ENCODE measurements at regions not wholly inside any gene's neighbourhood (a gene's known extent, or its start where the extent isn't known, plus 50 kb on each side); places are given as distances from the start of the nearest gene placed in this dataset.

- Histone ChIP-seq H3K36me3 (ENCODE audit: control insufficient read depth, insufficient read depth, low read length) (no peaks in the 10 kb centered on the region), H3K27me3 (replicated peaks; ENCODE audit: control insufficient read depth, insufficient read depth, low read length) (no peaks in the 10 kb centered on the region), H3K4me3 (replicated peaks; ENCODE audit: low read depth, low read length) (no peak overlapping the region)
- no peak for TF ChIP-seq CTCF (IDR thresholded peaks at IDR 0.05; ENCODE audit: insufficient read depth, low read length, poor library complexity, severe bottlenecking)
- DNase-seq (ENCODE audit: extremely low read depth, insufficient read length), result no peak
These were observed 199.2 kb downstream of the TLR4 start for GRCh38 chr9:117903453-117903852.

- Histone ChIP-seq H3K4me3 (replicated peaks; ENCODE audit: low read depth, low read length) (no peak overlapping the region), H3K36me3 (ENCODE audit: control insufficient read depth, insufficient read depth, low read length) (no peaks in the 10 kb centered on the region), H3K27me3 (replicated peaks; ENCODE audit: control insufficient read depth, insufficient read depth, low read length) (no peaks in the 10 kb centered on the region)
- DNase-seq (ENCODE audit: extremely low read depth, insufficient read length), result no peak
- TF ChIP-seq CTCF (IDR thresholded peaks at IDR 0.05; ENCODE audit: insufficient read depth, low read length, poor library complexity, severe bottlenecking), result no peak
These were observed 202.6 kb downstream of the TLR4 start for GRCh38 chr9:117906763-117907162.

GRCh38 chr9:117907420-117907819 lies 203.2 kb downstream of the TLR4 start:
- TF ChIP-seq CTCF (IDR thresholded peaks at IDR 0.05; ENCODE audit: insufficient read depth, low read length, poor library complexity, severe bottlenecking), result no peak
- no peak for DNase-seq (ENCODE audit: extremely low read depth, insufficient read length)
- H3K36me3 ChIP-seq (ENCODE audit: control insufficient read depth, insufficient read depth, low read length), result no peaks in the 10 kb centered on the region
- H3K27me3 ChIP-seq (replicated peaks; ENCODE audit: control insufficient read depth, insufficient read depth, low read length), result no peaks in the 10 kb centered on the region
- H3K4me3 ChIP-seq (replicated peaks; ENCODE audit: low read depth, low read length), result no peak overlapping the region

- Histone ChIP-seq H3K4me3 (replicated peaks; ENCODE audit: low read depth, low read length) (no peak overlapping the region), H3K27me3 (replicated peaks; ENCODE audit: control insufficient read depth, insufficient read depth, low read length) (no peaks in the 10 kb centered on the region), H3K36me3 (ENCODE audit: control insufficient read depth, insufficient read depth, low read length) (no peaks in the 10 kb centered on the region)
- DNase-seq (ENCODE audit: extremely low read depth, insufficient read length), result no peak
- no peak for TF ChIP-seq CTCF (IDR thresholded peaks at IDR 0.05; ENCODE audit: insufficient read depth, low read length, poor library complexity, severe bottlenecking)
These were observed 212.1 kb downstream of the TLR4 start for GRCh38 chr9:117916291-117916690.

- TF ChIP-seq CTCF (IDR thresholded peaks at IDR 0.05; ENCODE audit: insufficient read depth, low read length, poor library complexity, severe bottlenecking), result no peak
- no peak for DNase-seq (ENCODE audit: extremely low read depth, insufficient read length)
- H3K27me3 ChIP-seq (replicated peaks; ENCODE audit: control insufficient read depth, insufficient read depth, low read length), result no peaks in the 10 kb centered on the region
- no peaks in the 10 kb centered on the region for H3K36me3 ChIP-seq (ENCODE audit: control insufficient read depth, insufficient read depth, low read length)
- H3K4me3 ChIP-seq (replicated peaks; ENCODE audit: low read depth, low read length), result no peak overlapping the region
These were observed 213.7 kb downstream of the TLR4 start for GRCh38 chr9:117917873-117918272.

GRCh38 chr9:117919538-117919937 lies 215.3 kb downstream of the TLR4 start:
- Histone ChIP-seq H3K27me3 (replicated peaks; ENCODE audit: control insufficient read depth, insufficient read depth, low read length) (no peaks in the 10 kb centered on the region), H3K36me3 (ENCODE audit: control insufficient read depth, insufficient read depth, low read length) (no peaks in the 10 kb centered on the region), H3K4me3 (replicated peaks; ENCODE audit: low read depth, low read length) (no peak overlapping the region)
- TF ChIP-seq CTCF (IDR thresholded peaks at IDR 0.05; ENCODE audit: insufficient read depth, low read length, poor library complexity, severe bottlenecking), result no peak
- DNase-seq (ENCODE audit: extremely low read depth, insufficient read length), result no peak
